ENCODE measurements at regions not wholly inside any gene's neighbourhood (a gene's known extent, or its start where the extent isn't known, plus 50 kb on each side); places are given as distances from the start of the nearest gene placed in this dataset.
"Not testable (repeated sequence)": the region's sequence is repeated elsewhere in the genome, so short reads cannot be mapped to it uniquely, and the experiment has no call there.

- Histone ChIP-seq H3K9me3 (ENCODE audit: low read depth, low read length) (no peaks in the 10 kb centered on the region), H3K27me3 (ENCODE audit: insufficient read depth, low read length) (no peaks in the 10 kb centered on the region), H3K4me1 (ENCODE audit: insufficient read depth, low read length) (no peaks in the 10 kb centered on the region), H3K4me3 (ENCODE audit: low read length) (no peak overlapping the region)
Observed at GRCh38 chr10:42454313-42454712, 184.1 kb downstream of the ZNF33B start.

DNA sequence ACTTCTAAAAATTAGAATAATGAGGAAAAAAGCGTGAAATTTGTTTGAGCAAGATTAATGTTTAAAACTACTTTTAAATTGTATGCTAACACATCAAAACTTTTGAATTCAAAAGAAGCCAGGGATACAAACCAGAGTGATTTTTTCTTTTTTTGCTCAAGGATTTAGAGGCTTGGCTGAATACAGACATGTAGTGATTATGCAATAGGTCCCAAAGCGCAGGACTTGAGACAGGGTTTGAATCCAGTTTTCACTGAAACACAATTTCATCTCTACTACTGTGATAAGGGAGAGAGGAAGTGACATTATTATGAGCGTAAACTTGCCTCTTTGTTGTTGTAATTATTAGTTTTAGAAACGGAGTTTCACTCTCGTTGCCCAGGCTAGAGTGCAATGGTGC is 207.3 kb downstream of the ZNF33B start:
- no peaks in the 10 kb centered on the region for H3K27me3 ChIP-seq (ENCODE audit: insufficient read depth, low read length)
- H3K4me3 ChIP-seq (ENCODE audit: low read length) = no peak overlapping the region

DNA sequence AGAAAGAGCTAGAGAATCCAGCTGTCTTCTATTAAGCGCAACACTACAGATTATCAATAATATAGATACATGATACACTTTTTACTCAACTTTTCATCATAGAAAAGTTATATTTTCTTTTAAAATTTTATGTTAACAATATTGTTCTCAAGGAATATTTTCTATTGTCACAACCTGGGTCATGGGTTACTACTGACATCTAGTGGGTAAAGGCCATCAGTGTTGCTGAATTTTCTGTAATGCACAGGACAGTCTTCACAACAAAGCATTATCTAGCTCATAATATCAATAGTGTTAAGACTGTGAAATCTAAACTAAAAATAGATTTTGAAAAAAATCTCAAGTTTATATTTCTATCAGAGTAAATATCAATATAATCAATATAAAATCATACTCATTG is 209.8 kb downstream of the ZNF33B start:
- H3K4me3 ChIP-seq (ENCODE audit: low read length) = no peak overlapping the region
- no peaks in the 10 kb centered on the region for H3K4me1 ChIP-seq (ENCODE audit: insufficient read depth, low read length)
- H3K9me3 ChIP-seq (ENCODE audit: low read depth, low read length) = no peaks in the 10 kb centered on the region
- H3K27me3 ChIP-seq (ENCODE audit: insufficient read depth, low read length) = no peaks in the 10 kb centered on the region

More for the DNA sequence above, 207.3 kb downstream of the ZNF33B start:
- Histone ChIP-seq H3K9me3 (ENCODE audit: low read depth, low read length) (no peaks in the 10 kb centered on the region), H3K4me1 (ENCODE audit: insufficient read depth, low read length) (no peaks in the 10 kb centered on the region)

- no peaks in the 10 kb centered on the region for H3K4me1 ChIP-seq (ENCODE audit: insufficient read depth, low read length)
- no peaks in the 10 kb centered on the region for H3K27me3 ChIP-seq (ENCODE audit: insufficient read depth, low read length)
Observed at GRCh38 chr10:42422911-42423310, 215.5 kb downstream of the ZNF33B start.

DNA sequence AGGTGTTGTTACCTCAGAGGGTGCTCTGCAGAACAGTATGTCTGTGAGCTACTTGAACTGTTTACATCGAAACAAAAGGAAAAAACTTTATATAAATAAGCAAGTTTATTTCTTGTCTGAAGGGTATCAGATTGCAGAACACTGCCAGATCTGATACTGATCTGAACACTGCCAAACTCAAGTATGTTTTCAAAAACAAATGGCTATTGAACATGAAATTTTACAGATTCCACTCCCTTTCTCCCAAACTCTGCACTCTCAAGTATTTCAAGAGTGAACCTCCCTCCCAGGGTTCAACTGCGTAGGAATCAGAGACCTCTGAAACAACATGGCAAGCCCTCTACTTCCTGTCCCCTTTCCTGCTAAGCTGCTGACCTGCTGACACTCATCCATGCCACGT is 216.6 kb downstream of the ZNF33B start:
- no peak overlapping the region for H3K4me3 ChIP-seq (ENCODE audit: low read length)
- no peaks in the 10 kb centered on the region for H3K27me3 ChIP-seq (ENCODE audit: insufficient read depth, low read length)
- no peaks in the 10 kb centered on the region for H3K4me1 ChIP-seq (ENCODE audit: insufficient read depth, low read length)
- H3K9me3 ChIP-seq (ENCODE audit: low read depth, low read length) = no peaks in the 10 kb centered on the region

More at GRCh38 chr10:42422911-42423310, 215.5 kb downstream of the ZNF33B start:
- no peak overlapping the region for H3K4me3 ChIP-seq (ENCODE audit: low read length)
- H3K9me3 ChIP-seq (ENCODE audit: low read depth, low read length) = no peaks in the 10 kb centered on the region

GRCh38 chr10:42419789-42420188 is 218.6 kb downstream of the ZNF33B start:
- Histone ChIP-seq H3K27me3 (ENCODE audit: insufficient read depth, low read length) (no peaks in the 10 kb centered on the region), H3K4me3 (ENCODE audit: low read length) (no peak overlapping the region), H3K9me3 (ENCODE audit: low read depth, low read length) (no peaks in the 10 kb centered on the region), H3K4me1 (ENCODE audit: insufficient read depth, low read length) (no peaks in the 10 kb centered on the region)

GRCh38 chr10:42380926-42381547 is 257.3 kb downstream of the ZNF33B start:
- Histone ChIP-seq H3K27me3 (ENCODE audit: insufficient read depth, low read length) (no peaks in the 10 kb centered on the region), H3K9me3 (ENCODE audit: low read depth, low read length) (no peaks in the 10 kb centered on the region), H3K4me3 (ENCODE audit: low read length) (no peak overlapping the region), H3K4me1 (ENCODE audit: insufficient read depth, low read length) (no peaks in the 10 kb centered on the region)

- Histone ChIP-seq H3K9me3 (ENCODE audit: low read depth, low read length) (no peaks in the 10 kb centered on the region), H3K4me3 (ENCODE audit: low read length) (peak overlapping the region; percentile 19)
Observed at GRCh38 chr10:42367532-42368230, 270.7 kb downstream of the ZNF33B start.

GRCh38 chr10:42351745-42352144 is 286.6 kb downstream of the ZNF33B start:
- Histone ChIP-seq H3K4me3 (ENCODE audit: low read length) (no peak overlapping the region), H3K4me1 (ENCODE audit: insufficient read depth, low read length) (no peaks in the 10 kb centered on the region), H3K9me3 (ENCODE audit: low read depth, low read length) (no peaks in the 10 kb centered on the region), H3K27me3 (ENCODE audit: insufficient read depth, low read length) (no peaks in the 10 kb centered on the region)

More at GRCh38 chr10:42367532-42368230, 270.7 kb downstream of the ZNF33B start:
- Histone ChIP-seq H3K4me1 (ENCODE audit: insufficient read depth, low read length) (no peaks in the 10 kb centered on the region), H3K27me3 (ENCODE audit: insufficient read depth, low read length) (no peaks in the 10 kb centered on the region)

GRCh38 chr10:42336593-42337337 is 301.6 kb downstream of the ZNF33B start:
- not testable (repeated sequence) for H3K4me1 ChIP-seq (ENCODE audit: insufficient read depth, low read length); H3K27me3 ChIP-seq (ENCODE audit: insufficient read depth, low read length); H3K4me3 ChIP-seq (ENCODE audit: low read length)
- H3K9me3 ChIP-seq (ENCODE audit: low read depth, low read length) = peaks cover 64% of the 10 kb centered on the region

DNA sequence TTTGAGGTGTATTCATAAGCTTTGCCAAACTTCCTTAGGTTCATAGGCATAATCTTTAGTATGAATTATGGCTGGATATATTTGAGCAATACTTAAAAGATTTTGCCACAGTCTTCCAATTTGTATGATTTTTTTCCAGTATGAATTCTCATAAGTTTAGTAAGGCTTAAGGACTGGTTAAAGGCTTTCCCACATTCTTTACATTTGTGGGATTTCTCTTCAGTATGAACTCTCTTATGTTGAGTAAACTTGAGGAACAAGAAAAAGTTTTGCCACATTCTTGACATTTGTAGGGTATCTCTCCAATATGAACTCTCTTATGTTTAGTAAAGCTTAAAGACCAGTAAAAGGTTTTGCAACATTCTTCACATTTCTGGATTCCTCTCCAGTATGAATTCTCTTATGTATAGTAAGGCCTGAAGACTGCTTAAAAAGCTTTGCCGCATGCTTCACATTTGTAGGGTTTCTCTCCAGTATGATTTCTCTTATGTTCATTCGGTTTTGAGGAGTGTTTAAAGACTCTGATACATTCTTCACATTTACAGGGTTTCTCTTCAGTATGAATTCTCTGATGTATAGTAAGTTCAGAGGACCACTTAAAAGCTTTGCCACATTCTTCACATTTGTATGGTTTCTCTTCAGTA is 302.6 kb downstream of the ZNF33B start:
- not testable (repeated sequence) for H3K4me1 ChIP-seq (ENCODE audit: insufficient read depth, low read length); H3K4me3 ChIP-seq (ENCODE audit: low read length); H3K27me3 ChIP-seq (ENCODE audit: insufficient read depth, low read length)
- H3K9me3 ChIP-seq (ENCODE audit: low read depth, low read length) = peaks cover 67% of the 10 kb centered on the region

DNA sequence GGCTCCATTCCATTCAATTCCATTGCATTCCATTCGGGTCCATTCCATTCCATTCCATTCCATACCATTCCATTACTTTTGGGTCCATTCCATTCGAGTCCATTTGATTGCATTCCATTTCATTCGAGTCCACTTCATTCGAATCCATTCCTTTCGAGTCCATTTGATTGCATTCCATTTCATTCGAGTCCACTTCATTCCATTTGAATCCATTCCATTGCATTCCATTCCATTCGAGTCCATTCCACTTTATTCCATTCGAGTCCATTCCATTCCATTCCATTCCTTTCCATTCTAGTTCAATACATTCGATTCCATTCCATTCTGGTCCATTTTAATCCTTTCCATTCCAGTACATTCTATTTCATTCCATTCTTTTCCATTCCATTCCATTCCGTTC is 334.0 kb downstream of the ZNF33B start:
- Histone ChIP-seq H3K4me3 (ENCODE audit: low read length) (no peak overlapping the region), H3K27me3 (ENCODE audit: insufficient read depth, low read length) (no peaks in the 10 kb centered on the region), H3K4me1 (ENCODE audit: insufficient read depth, low read length) (no peaks in the 10 kb centered on the region), H3K9me3 (ENCODE audit: low read depth, low read length) (peaks cover 100% of the 10 kb centered on the region)

DNA sequence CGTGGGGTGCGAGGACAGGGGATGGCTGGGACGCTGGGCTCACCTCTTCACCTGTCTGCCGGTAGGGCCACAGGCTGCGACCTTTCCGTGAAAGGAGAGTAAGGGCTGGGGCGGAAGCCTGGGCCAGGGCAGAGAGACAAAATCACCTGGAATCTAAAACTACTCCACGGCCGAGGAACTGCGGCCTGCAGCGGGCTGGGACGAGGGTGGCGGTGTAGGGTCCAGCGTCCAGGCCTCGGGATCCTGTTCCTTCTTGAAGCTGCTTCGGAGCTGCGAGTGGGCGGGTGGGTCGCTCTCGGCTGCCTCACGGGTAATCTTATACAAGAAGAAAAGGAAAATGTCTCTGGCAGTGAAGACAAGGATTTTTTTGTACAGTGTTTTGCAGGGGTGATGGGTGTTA is 356.5 kb downstream of the ZNF33B start:
- not testable (repeated sequence) for H3K4me1 ChIP-seq (ENCODE audit: insufficient read depth, low read length); H3K4me3 ChIP-seq (ENCODE audit: low read length); H3K27me3 ChIP-seq (ENCODE audit: insufficient read depth, low read length); H3K9me3 ChIP-seq (ENCODE audit: low read depth, low read length)

DNA sequence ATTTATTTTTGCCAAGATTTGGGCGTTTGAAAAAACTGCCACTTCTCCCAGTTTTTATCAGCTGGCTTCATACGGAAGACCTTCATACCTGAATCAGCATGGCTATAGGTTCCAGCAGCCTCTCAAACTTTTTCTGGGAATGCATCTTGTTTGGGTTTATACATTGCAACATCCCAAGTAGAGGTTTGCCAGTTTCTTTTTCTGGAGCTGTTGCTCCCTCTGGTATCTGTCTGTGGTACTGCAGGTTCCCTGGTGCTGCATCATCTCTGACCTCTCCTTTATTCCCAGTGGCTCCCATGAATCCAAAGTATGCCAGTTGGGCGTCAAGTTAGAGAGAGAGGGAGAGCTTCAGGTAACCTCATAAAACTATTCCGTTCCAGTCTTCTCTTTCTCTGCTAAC is 368.6 kb downstream of the ZNF33B start:
- not testable (repeated sequence) for H3K9me3 ChIP-seq (ENCODE audit: low read depth, low read length); H3K4me3 ChIP-seq (ENCODE audit: low read length); H3K4me1 ChIP-seq (ENCODE audit: insufficient read depth, low read length); H3K27me3 ChIP-seq (ENCODE audit: insufficient read depth, low read length)

GRCh38 chr10:42263259-42263658 is 375.1 kb downstream of the ZNF33B start:
- H3K27me3 ChIP-seq (ENCODE audit: insufficient read depth, low read length); H3K4me3 ChIP-seq (ENCODE audit: low read length); H3K9me3 ChIP-seq (ENCODE audit: low read depth, low read length); H3K4me1 ChIP-seq (ENCODE audit: insufficient read depth, low read length): not testable (repeated sequence)

All from mononuclear cell (primary cell).